CD4-positive, CD25-positive, alpha-beta regulatory T cell (primary cell): ENCODE measurements at regions not wholly inside any gene's neighbourhood (a gene's known extent, or its start where the extent isn't known, plus 50 kb on each side); places are given as distances from the start of the nearest gene placed in this dataset.

Experiments used
- ATAC-seq, 2 donors: fragments of 150-1000 bp; cut with Tn5 transposase; one replicate each; pipeline ENCODE4 v1.10.0; 2021; ENCODE audit warnings: low read depth in 2 of 2, moderate number of reproducible peaks in 2 of 2, moderate library complexity in 1 of 2
- DNase-seq, 3 donors: peaks; one replicate each; pipeline versions ENCODE4 v3.0.0 to v3.0.0-alpha.2; 2012 to 2022; ENCODE audit warnings: mixed read lengths in 1 of 3
- H3K27ac ChIP-seq: one replicate; pipeline ENCODE4 v1.7.0; 2013; ENCODE audit warnings: mild to moderate bottlenecking, low read length; ENCODE audit not compliant: insufficient read depth, poor library complexity, severe bottlenecking
- H3K27me3 ChIP-seq: one replicate; pipeline ENCODE4 v1.7.0; 2013; ENCODE audit warnings: low read length; ENCODE audit not compliant: control insufficient read depth, insufficient read depth
- H3K36me3 ChIP-seq: one replicate; pipeline ENCODE4 v1.7.0; 2013; ENCODE audit warnings: mild to moderate bottlenecking, low read length, moderate library complexity; ENCODE audit not compliant: control insufficient read depth, insufficient read depth
- H3K4me1 ChIP-seq: 2 replicates; pipeline ENCODE4 v1.7.0; 2013; ENCODE audit warnings: mild to moderate bottlenecking, low read length; ENCODE audit not compliant: insufficient read depth, control insufficient read depth, poor library complexity, severe bottlenecking
- H3K4me3 ChIP-seq: one replicate; pipeline ENCODE4 v1.7.0; 2013; ENCODE audit warnings: low read depth, mild to moderate bottlenecking, low read length, moderate library complexity
- H3K9me3 ChIP-seq, 2 experiments: 1 replicate in 1 of 2; 2 replicates in 1 of 2; pipeline ENCODE4 v1.7.0; 2013; ENCODE audit warnings: low read length in 2 of 2, mild to moderate bottlenecking in 1 of 2, moderate library complexity in 1 of 2; ENCODE audit not compliant: control insufficient read depth in 2 of 2
- H3K27ac Mint-ChIP-seq, 3 donors: one replicate each; pipeline ENCODE4 v1.8.0; 2020 to 2022; ENCODE audit warnings: mild to moderate bottlenecking in 3 of 3, mixed read lengths in 3 of 3, moderate library complexity in 2 of 3
- H3K27me3 Mint-ChIP-seq: one replicate; pipeline ENCODE4 v1.8.0; 2022; ENCODE audit warnings: mild to moderate bottlenecking, mixed read lengths
- H3K36me3 Mint-ChIP-seq: one replicate; pipeline ENCODE4 v1.8.0; 2020; ENCODE audit warnings: mixed read lengths
- H3K4me1 Mint-ChIP-seq, 4 donors: one replicate each; pipeline ENCODE4 v1.8.0; 2020 to 2022; ENCODE audit warnings: mixed read lengths in 4 of 4, mild to moderate bottlenecking in 1 of 4
- H3K4me3 Mint-ChIP-seq, 4 donors: one replicate each; pipeline ENCODE4 v1.8.0; 2020 to 2022; ENCODE audit warnings: mild to moderate bottlenecking in 4 of 4, mixed read lengths in 4 of 4, moderate library complexity in 3 of 4
- H3K9me3 Mint-ChIP-seq, 7 donors: one replicate each; pipeline ENCODE4 v1.8.0; 2020 to 2022; ENCODE audit warnings: mixed read lengths in 7 of 7, mild to moderate bottlenecking in 3 of 7, moderate library complexity in 2 of 7

DNA sequence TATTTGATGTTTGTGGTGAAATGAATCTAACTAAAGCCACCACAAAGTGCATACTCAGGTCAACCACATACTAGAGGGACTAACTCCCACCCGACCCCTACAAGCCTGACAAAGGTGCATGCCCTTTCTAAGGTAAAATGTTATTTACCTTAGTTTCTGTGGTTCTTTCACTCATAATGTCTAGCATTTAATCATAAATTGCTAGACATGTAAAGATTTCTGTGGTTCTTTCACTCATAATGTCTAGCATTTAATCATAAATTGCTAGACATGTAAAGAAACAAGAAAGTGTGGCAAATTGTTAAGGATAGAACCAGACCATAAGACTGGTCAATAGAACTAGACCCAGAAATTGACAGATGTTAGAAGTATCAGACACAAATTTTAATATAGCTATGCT, 193.0 kb upstream of the PBX1 start:
- no peak overlapping the region for H3K27ac Mint-ChIP-seq
- DNase-seq: no peak
- Histone ChIP-seq H3K4me1 (no peaks in the 10 kb centered on the region), H3K36me3 (no peaks in the 10 kb centered on the region), H3K9me3 (peaks cover 10 to 13% of the 10 kb centered on the region in 2 experiments), H3K27me3 (no peaks in the 10 kb centered on the region), H3K27ac (no peak overlapping the region), H3K4me3 (no peak overlapping the region)
- H3K27me3 Mint-ChIP-seq: no peaks in the 10 kb centered on the region
- no peak for ATAC-seq
- H3K4me3 Mint-ChIP-seq: no peak overlapping the region
- H3K4me1 Mint-ChIP-seq: no peaks in the 10 kb centered on the region
- H3K9me3 Mint-ChIP-seq: peaks cover 2 to 36% (median 5%) of the 10 kb centered on the region in 7 donors
- H3K36me3 Mint-ChIP-seq: no peaks in the 10 kb centered on the region

- no peaks in the 10 kb centered on the region for H3K4me1 ChIP-seq
- no peak overlapping the region for H3K27ac ChIP-seq
- H3K27me3 ChIP-seq: no peaks in the 10 kb centered on the region
- ATAC-seq (no peak), DNase-seq (no peak)
- Mint-ChIP-seq H3K27ac (no peak overlapping the region), H3K36me3 (no peaks in the 10 kb centered on the region), H3K9me3 (peaks cover 4 to 34% (median 8%) of the 10 kb centered on the region in 7 donors), H3K4me1 (no peaks in the 10 kb centered on the region), H3K4me3 (no peak overlapping the region), H3K27me3 (no peaks in the 10 kb centered on the region)
- peaks cover 6 to 11% of the 10 kb centered on the region in 2 experiments for H3K9me3 ChIP-seq
- no peak overlapping the region for H3K4me3 ChIP-seq
- no peaks in the 10 kb centered on the region for H3K36me3 ChIP-seq
Measured at GRCh38 chr1:164369698-164370365, 189.2 kb upstream of the PBX1 start.

GRCh38 chr1:164380893-164381292, 178.1 kb upstream of the PBX1 start:
- Histone ChIP-seq H3K27me3 (no peaks in the 10 kb centered on the region), H3K4me3 (no peak overlapping the region), H3K36me3 (no peaks in the 10 kb centered on the region), H3K9me3 (no peaks in the 10 kb centered on the region), H3K4me1 (no peaks in the 10 kb centered on the region), H3K27ac (no peak overlapping the region)
- Mint-ChIP-seq H3K36me3 (no peaks in the 10 kb centered on the region), H3K27ac (no peak overlapping the region), H3K4me1 (no peaks in the 10 kb centered on the region), H3K27me3 (no peaks in the 10 kb centered on the region), H3K4me3 (no peak overlapping the region), H3K9me3 (peaks cover 0 to 17% (median 8%) of the 10 kb centered on the region in 7 donors)
- no peak for DNase-seq
- ATAC-seq: no peak

DNA sequence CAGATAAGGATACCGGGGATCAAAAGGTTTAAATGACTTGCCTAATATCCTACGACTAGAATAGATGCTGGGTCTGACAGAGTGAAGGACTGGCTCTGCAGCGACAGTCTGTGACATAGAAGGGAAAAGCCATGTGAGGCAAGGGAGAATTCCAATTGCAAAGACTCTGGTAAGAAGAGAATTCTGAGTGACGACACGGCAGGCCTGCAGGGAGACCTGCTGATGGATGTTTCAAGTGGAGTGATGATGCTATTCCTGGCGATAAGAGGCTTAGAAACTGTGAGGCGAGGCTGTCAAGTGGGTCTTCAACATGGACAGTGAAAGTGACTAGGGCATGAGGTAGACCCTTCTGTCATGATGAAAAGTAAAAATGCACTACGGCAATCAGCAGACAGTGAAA, 176.6 kb upstream of the PBX1 start:
- no peak overlapping the region for H3K4me3 Mint-ChIP-seq
- H3K27me3 Mint-ChIP-seq: no peaks in the 10 kb centered on the region
- Histone ChIP-seq H3K36me3 (no peaks in the 10 kb centered on the region), H3K27me3 (no peaks in the 10 kb centered on the region), H3K4me1 (no peaks in the 10 kb centered on the region), H3K4me3 (no peak overlapping the region), H3K27ac (no peak overlapping the region), H3K9me3 (no peaks in the 10 kb centered on the region)
- H3K36me3 Mint-ChIP-seq: no peaks in the 10 kb centered on the region
- ATAC-seq (no peak), DNase-seq (no peak)
- peaks cover 0 to 21% (median 8%) of the 10 kb centered on the region in 7 donors for H3K9me3 Mint-ChIP-seq
- no peaks in the 10 kb centered on the region for H3K4me1 Mint-ChIP-seq
- no peak overlapping the region for H3K27ac Mint-ChIP-seq

GRCh38 chr1:164384262-164384661, 174.7 kb upstream of the PBX1 start:
- Mint-ChIP-seq H3K4me1 (no peaks in the 10 kb centered on the region), H3K27me3 (no peaks in the 10 kb centered on the region), H3K36me3 (no peaks in the 10 kb centered on the region), H3K4me3 (no peak overlapping the region), H3K9me3 (peaks cover 0 to 21% (median 8%) of the 10 kb centered on the region in 7 donors), H3K27ac (no peak overlapping the region)
- Histone ChIP-seq H3K36me3 (no peaks in the 10 kb centered on the region), H3K27me3 (no peaks in the 10 kb centered on the region), H3K4me3 (no peak overlapping the region), H3K27ac (no peak overlapping the region), H3K4me1 (no peaks in the 10 kb centered on the region), H3K9me3 (no peaks in the 10 kb centered on the region)
- DNase-seq (no peak), ATAC-seq (no peak)

DNA sequence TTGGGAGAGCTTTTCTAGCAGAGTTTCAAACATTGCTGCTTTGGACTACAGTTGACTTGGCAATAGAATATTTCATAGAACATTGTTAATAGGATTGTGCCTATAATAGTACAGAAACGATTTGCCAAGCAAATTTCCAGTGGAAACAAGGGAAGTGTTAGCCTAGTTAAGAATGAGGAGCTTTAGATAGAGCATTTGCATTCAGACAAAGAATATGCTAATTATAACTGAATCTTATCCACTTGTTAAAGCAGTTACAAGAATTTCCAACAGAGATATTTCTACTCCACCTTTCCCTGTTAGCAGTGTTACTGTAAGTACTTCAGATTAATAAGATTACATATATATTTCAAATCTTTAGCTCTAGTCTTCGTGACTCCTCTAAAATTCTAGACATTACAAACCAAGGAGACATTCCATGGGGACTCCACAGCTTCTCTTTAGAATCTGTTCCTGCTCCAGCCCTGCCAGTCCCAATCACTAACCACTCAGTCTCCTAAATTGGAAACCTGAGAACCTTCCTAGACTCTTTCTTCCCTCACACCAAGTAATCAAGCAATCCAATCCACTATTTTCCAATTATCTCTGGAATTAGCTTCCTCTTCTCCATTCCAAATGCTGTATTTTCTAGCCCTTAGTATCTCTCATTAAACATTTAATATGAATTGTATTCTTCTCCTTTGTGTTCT, 141.8 kb upstream of the PBX1 start:
- Mint-ChIP-seq H3K27me3 (peaks cover 5% of the 10 kb centered on the region), H3K4me1 (no peaks in the 10 kb centered on the region), H3K4me3 (no peak overlapping the region), H3K9me3 (peaks cover 0 to 12% (median 4%) of the 10 kb centered on the region in 7 donors), H3K36me3 (no peaks in the 10 kb centered on the region), H3K27ac (no peak overlapping the region)
- ATAC-seq: no peak
- no peak overlapping the region for H3K27ac ChIP-seq
- H3K36me3 ChIP-seq: no peaks in the 10 kb centered on the region
- no peak overlapping the region for H3K4me3 ChIP-seq
- H3K9me3 ChIP-seq: peaks cover 0 to 7% of the 10 kb centered on the region in 2 experiments
- DNase-seq: no peak
- no peaks in the 10 kb centered on the region for H3K4me1 ChIP-seq
- H3K27me3 ChIP-seq: no peaks in the 10 kb centered on the region

GRCh38 chr1:164423136-164423535, 135.8 kb upstream of the PBX1 start:
- no peak overlapping the region for H3K4me3 Mint-ChIP-seq
- Histone ChIP-seq H3K27me3 (no peaks in the 10 kb centered on the region), H3K36me3 (no peaks in the 10 kb centered on the region), H3K4me1 (no peaks in the 10 kb centered on the region), H3K27ac (no peak overlapping the region), H3K9me3 (no peaks in the 10 kb centered on the region), H3K4me3 (no peak overlapping the region)
- H3K27ac Mint-ChIP-seq: no peak overlapping the region
- H3K9me3 Mint-ChIP-seq: peaks cover 0 to 8% (median 4%) of the 10 kb centered on the region in 7 donors
- DNase-seq: no peak
- ATAC-seq: no peak
- no peaks in the 10 kb centered on the region for H3K27me3 Mint-ChIP-seq
- H3K4me1 Mint-ChIP-seq: no peaks in the 10 kb centered on the region
- H3K36me3 Mint-ChIP-seq: no peaks in the 10 kb centered on the region
